A549 (cell line): ENCODE measurements at regions not wholly inside any gene's neighbourhood (a gene's known extent, or its start where the extent isn't known, plus 50 kb on each side); places are given as distances from the start of the nearest gene placed in this dataset.

Source experiments
- BCL3 ChIP-seq: fragments of >200 bp; sonication (Bioruptor Twin); formaldehyde crosslinking; IDR thresholded peaks from 3 replicates; pipeline ENCODE4 v1.6.1; 2016
- CTCF ChIP-seq: fragments of >200 bp; sonication (Bioruptor Twin); formaldehyde crosslinking; IDR thresholded peaks from 3 replicates; pipeline ENCODE4 v1.5.1; 2016
- EHMT2 ChIP-seq: fragments of 200-600 bp; sonication (generic); IDR thresholded peaks from 2 replicates; pipeline ENCODE4 v1.6.1; 2016; ENCODE audit warnings: antibody characterized with exemption, low read depth, mild to moderate bottlenecking, moderate library complexity
- ELK1 ChIP-seq: fragments of 150-350 bp; IDR thresholded peaks from 2 replicates; pipeline ENCODE4 v1.6.1; 2014; ENCODE audit warnings: low read depth, mild to moderate bottlenecking, low read length
- EP300 ChIP-seq, 2 experiments: fragments of >200 bp; sonication (Bioruptor Twin); formaldehyde crosslinking; IDR thresholded peaks; 2 replicates in 1 of 2; 3 replicates in 1 of 2; pipeline ENCODE4 v1.6.1; 2016 to 2017
- ESRRA ChIP-seq: fragments of 150-350 bp; IDR thresholded peaks from 2 replicates; pipeline ENCODE4 v1.6.1; 2014; ENCODE audit warnings: mild to moderate bottlenecking, low read length, borderline replicate concordance
- JUNB ChIP-seq: fragments of >200 bp; sonication (Bioruptor Twin); formaldehyde crosslinking; IDR thresholded peaks from 2 replicates; pipeline ENCODE4 v1.6.1; 2016
- KDM5A ChIP-seq: fragments of 200-600 bp; sonication (generic); IDR thresholded peaks from 2 replicates; pipeline ENCODE4 v1.6.1; 2016; ENCODE audit warnings: antibody characterized with exemption, mild to moderate bottlenecking
- MYC ChIP-seq: IDR thresholded peaks from 2 replicates; pipeline ENCODE4 v1.6.1; 2012; ENCODE audit warnings: mild to moderate bottlenecking, inconsistent platforms, low read length, improper control_type of control experiment, borderline replicate concordance
- POLR2A ChIP-seq: IDR thresholded peaks from 2 replicates; pipeline ENCODE4 v1.6.1; 2012; ENCODE audit warnings: mild to moderate bottlenecking, low read length
- RFX5 ChIP-seq: fragments of 450-650 bp; IDR thresholded peaks from 2 replicates; pipeline ENCODE4 v1.7.1; 2014; ENCODE audit warnings: antibody characterized with exemption, mild to moderate bottlenecking, moderate library complexity
- ZC3H11A ChIP-seq: fragments of 450-650 bp; IDR thresholded peaks from 2 replicates; pipeline ENCODE4 v1.6.1; 2014; ENCODE audit warnings: antibody characterized with exemption, mild to moderate bottlenecking

- TF ChIP-seq KDM5A (no peak), JUNB (no peak), MYC (no peak), POLR2A (no peak), BCL3 (no peak), EHMT2 (no peak), CTCF (no peak), ESRRA (no peak), EP300 (IDR thresholded peaks at IDR 0.05) (no peak), ELK1 (no peak), RFX5 (no peak), ZC3H11A (no peak)
Measured at GRCh38 chr11:70746351-70746750, 348.0 kb downstream of the CTTN start.
